CD4-positive, alpha-beta T cell (primary cell): ENCODE measurements at regions not wholly inside any gene's neighbourhood (a gene's known extent, or its start where the extent isn't known, plus 50 kb on each side); places are given as distances from the start of the nearest gene placed in this dataset.

Experiments
- ATAC-seq: fragments of 200-7000 bp; cut with Tn5 transposase; one replicate; pipeline ENCODE4 v1.10.0; 2022; ENCODE audit warnings: mild to moderate bottlenecking; ENCODE audit not compliant: poor library complexity
- CTCF ChIA-PET: fragments of 350-600 bp; sonication (Branson Sonifier 250); formaldehyde crosslinking; loops from one replicate; lab custom pipeline; 2021; ENCODE audit warnings: antibody characterized with exemption, inconsistent platforms; lab: Charles Lee
- POLR2A ChIA-PET: fragments of 350-600 bp; sonication (Branson Sonifier 250); formaldehyde crosslinking; loops from one replicate; lab custom pipeline; 2021; ENCODE audit warnings: antibody characterized with exemption, inconsistent platforms; lab: Charles Lee
- DNase-seq, 14 experiments: peaks; one replicate each; pipeline ENCODE4 v3.0.0-alpha.2; 2013 to 2020; ENCODE audit warnings: mixed read lengths in 2 of 14
- H3K27ac ChIP-seq, 2 donors: one replicate each; pipeline versions ENCODE4 v1.5.1 to v1.7.0; 2013; ENCODE audit warnings: low read length in 2 of 2, low read depth in 1 of 2, mild to moderate bottlenecking in 1 of 2
- H3K27me3 ChIP-seq, 2 experiments: 1 replicate in 1 of 2; 2 replicates in 1 of 2; pipeline versions ENCODE4 v1.6.1 to v1.7.0; 2013; ENCODE audit warnings: low read length in 2 of 2, control low read depth in 1 of 2, mild to moderate bottlenecking in 1 of 2, moderate library complexity in 1 of 2; ENCODE audit not compliant: insufficient read depth in 2 of 2, control insufficient read depth in 1 of 2
- H3K36me3 ChIP-seq: one replicate; pipeline ENCODE4 v1.6.1; 2013; ENCODE audit warnings: low read length, control low read depth; ENCODE audit not compliant: insufficient read depth
- H3K4me1 ChIP-seq: one replicate; pipeline ENCODE4 v1.6.1; 2013; ENCODE audit warnings: low read length, control low read depth; ENCODE audit not compliant: insufficient read depth
- H3K4me3 ChIP-seq: one replicate; pipeline ENCODE4 v1.5.1; 2013; ENCODE audit warnings: mild to moderate bottlenecking, low read length, moderate library complexity
- H3K9me3 ChIP-seq, 2 experiments: 1 replicate in 1 of 2; 2 replicates in 1 of 2; pipeline versions ENCODE4 v1.6.1 to v1.7.0; 2013; ENCODE audit warnings: low read length in 2 of 2, mild to moderate bottlenecking in 2 of 2, control low read depth in 1 of 2, moderate library complexity in 1 of 2; ENCODE audit not compliant: control insufficient read depth in 1 of 2, insufficient read depth in 1 of 2
- H3K27ac Mint-ChIP-seq: one replicate; pipeline ENCODE4 v1.8.0; 2020; ENCODE audit warnings: mixed read lengths
- H3K27me3 Mint-ChIP-seq: one replicate; pipeline ENCODE4 v1.8.0; 2021; ENCODE audit warnings: mixed read lengths
- H3K36me3 Mint-ChIP-seq: one replicate; pipeline ENCODE4 v1.8.0; 2021; ENCODE audit warnings: low read depth, mixed read lengths
- H3K4me1 Mint-ChIP-seq: one replicate; pipeline ENCODE4 v1.8.0; 2021; ENCODE audit warnings: low read depth, mixed read lengths
- H3K4me3 Mint-ChIP-seq: one replicate; pipeline ENCODE4 v1.8.0; 2020; ENCODE audit warnings: mild to moderate bottlenecking, mixed read lengths
- H3K9me3 Mint-ChIP-seq: one replicate; pipeline ENCODE4 v1.8.0; 2020; ENCODE audit warnings: mixed read lengths
- intact Hi-C, 2 experiments: fragments of 100-400 bp; cut with DNase I in 1 of 2; cut with micrococcal nuclease in 1 of 2; formaldehyde crosslinking; loops; one replicate each; pipeline versions ENCODE4 v1.15.1 to v1.9.0; 2023 to 2025; cut with DNase I, micrococcal nuclease
- TF ChIP-seq, protein P1 (sequence below): fragments of 200-600 bp; IDR thresholded peaks from one replicate; pipeline ENCODE4 v1.8.0; 2022; ENCODE audit warnings: antibody characterized with exemption, mild to moderate bottlenecking

GRCh38 chr1:22218618-22219250 lies 75.8 kb upstream of the WNT4 start:
- TF ChIP-seq, protein P1, sequence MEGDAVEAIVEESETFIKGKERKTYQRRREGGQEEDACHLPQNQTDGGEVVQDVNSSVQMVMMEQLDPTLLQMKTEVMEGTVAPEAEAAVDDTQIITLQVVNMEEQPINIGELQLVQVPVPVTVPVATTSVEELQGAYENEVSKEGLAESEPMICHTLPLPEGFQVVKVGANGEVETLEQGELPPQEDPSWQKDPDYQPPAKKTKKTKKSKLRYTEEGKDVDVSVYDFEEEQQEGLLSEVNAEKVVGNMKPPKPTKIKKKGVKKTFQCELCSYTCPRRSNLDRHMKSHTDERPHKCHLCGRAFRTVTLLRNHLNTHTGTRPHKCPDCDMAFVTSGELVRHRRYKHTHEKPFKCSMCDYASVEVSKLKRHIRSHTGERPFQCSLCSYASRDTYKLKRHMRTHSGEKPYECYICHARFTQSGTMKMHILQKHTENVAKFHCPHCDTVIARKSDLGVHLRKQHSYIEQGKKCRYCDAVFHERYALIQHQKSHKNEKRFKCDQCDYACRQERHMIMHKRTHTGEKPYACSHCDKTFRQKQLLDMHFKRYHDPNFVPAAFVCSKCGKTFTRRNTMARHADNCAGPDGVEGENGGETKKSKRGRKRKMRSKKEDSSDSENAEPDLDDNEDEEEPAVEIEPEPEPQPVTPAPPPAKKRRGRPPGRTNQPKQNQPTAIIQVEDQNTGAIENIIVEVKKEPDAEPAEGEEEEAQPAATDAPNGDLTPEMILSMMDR = no peak
- H3K27ac ChIP-seq = no peak overlapping the region
- H3K4me3 ChIP-seq = no peak overlapping the region
- Mint-ChIP-seq H3K27me3 (peaks cover 33% of the 10 kb centered on the region), H3K9me3 (no peaks in the 10 kb centered on the region), H3K4me1 (no peaks in the 10 kb centered on the region), H3K4me3 (no peak overlapping the region), H3K36me3 (no peaks in the 10 kb centered on the region), H3K27ac (no peak overlapping the region)
- POLR2A ChIA-PET = no interaction called here
- peaks cover 3 to 4% of the 10 kb centered on the region in 2 experiments for H3K27me3 ChIP-seq
- no peaks in the 10 kb centered on the region for H3K36me3 ChIP-seq
- ATAC-seq (no peak), DNase-seq (no peak)
- no peaks in the 10 kb centered on the region for H3K4me1 ChIP-seq
- intact Hi-C loops = no loop called here
- no peaks in the 10 kb centered on the region for H3K9me3 ChIP-seq
- CTCF ChIA-PET = no interaction called here

DNA sequence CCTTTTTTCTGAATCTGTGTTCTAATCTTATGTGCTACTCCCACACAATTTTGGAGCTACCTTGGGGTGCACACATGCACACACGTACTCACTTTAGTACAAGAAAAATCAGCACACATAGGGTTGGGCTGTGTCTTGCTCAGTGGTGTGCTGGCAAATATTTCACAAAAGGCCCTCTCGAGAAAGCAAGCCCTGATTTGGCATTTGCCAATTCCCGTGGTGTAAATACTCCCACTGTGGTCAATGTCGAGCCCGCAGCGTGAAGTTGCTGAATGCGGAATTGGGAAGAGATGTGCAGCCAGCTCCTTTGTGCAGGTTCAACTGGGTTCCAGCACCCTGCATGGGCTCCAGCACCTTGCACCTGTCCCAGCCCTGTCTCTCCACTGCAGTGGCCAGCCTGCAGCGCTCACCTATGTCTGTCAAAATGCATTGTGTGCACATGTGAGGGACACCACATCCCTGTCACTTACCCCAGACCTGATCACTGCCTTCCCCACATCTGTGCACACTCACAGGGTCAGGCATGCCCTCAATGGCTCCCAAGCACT lies 78.4 kb upstream of the WNT4 start:
- POLR2A ChIA-PET = no interaction called here
- H3K27ac ChIP-seq = no peak overlapping the region
- DNase-seq (no peak), ATAC-seq (no peak)
- CTCF ChIA-PET = no interaction called here
- no peaks in the 10 kb centered on the region for H3K36me3 ChIP-seq
- no peak overlapping the region for H3K4me3 ChIP-seq
- TF ChIP-seq, protein P1 = no peak
- Mint-ChIP-seq H3K4me3 (no peak overlapping the region), H3K4me1 (no peaks in the 10 kb centered on the region), H3K36me3 (no peaks in the 10 kb centered on the region), H3K27me3 (peaks cover 28% of the 10 kb centered on the region), H3K27ac (no peak overlapping the region), H3K9me3 (no peaks in the 10 kb centered on the region)
- no peaks in the 10 kb centered on the region for H3K4me1 ChIP-seq
- intact Hi-C loops = no loop called here
- no peaks in the 10 kb centered on the region for H3K27me3 ChIP-seq
- no peaks in the 10 kb centered on the region for H3K9me3 ChIP-seq

DNA sequence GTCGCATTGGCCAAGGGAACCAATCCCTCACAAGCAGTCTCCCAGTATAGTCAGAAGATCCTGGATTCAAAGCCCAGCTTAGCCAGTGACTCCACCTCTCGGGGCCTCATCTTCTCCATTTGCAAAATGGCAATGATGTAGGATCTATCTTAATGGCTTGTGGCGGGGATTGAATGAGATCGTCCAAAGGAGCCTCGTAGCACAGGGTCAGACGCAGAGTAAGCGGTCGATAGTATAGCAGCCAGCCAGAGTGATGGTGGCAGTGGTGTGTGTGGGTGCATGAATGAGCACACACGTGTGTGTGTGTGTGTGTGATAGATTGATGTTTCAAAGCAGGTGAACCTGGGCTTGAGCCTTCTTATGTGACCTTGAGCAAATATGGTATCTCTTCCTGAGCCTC lies 79.8 kb upstream of the WNT4 start:
- H3K27ac ChIP-seq = no peak overlapping the region
- H3K36me3 Mint-ChIP-seq = no peaks in the 10 kb centered on the region
- H3K4me3 Mint-ChIP-seq = no peak overlapping the region
- no peak overlapping the region for H3K27ac Mint-ChIP-seq
- ChIA-PET CTCF (no interaction called here), POLR2A (no interaction called here)
- intact Hi-C loops = no loop called here
- no peak overlapping the region for H3K4me3 ChIP-seq
- TF ChIP-seq, protein P1 = no peak
- no peaks in the 10 kb centered on the region for H3K9me3 Mint-ChIP-seq
- H3K36me3 ChIP-seq = no peaks in the 10 kb centered on the region
- peaks cover 0 to 4% of the 10 kb centered on the region in 2 experiments for H3K9me3 ChIP-seq
- no peaks in the 10 kb centered on the region for H3K4me1 ChIP-seq
- DNase-seq (no peak), ATAC-seq (no peak)
- peaks cover 24% of the 10 kb centered on the region for H3K27me3 Mint-ChIP-seq
- H3K4me1 Mint-ChIP-seq = no peaks in the 10 kb centered on the region
- no peaks in the 10 kb centered on the region for H3K27me3 ChIP-seq
